ELR (cell line): ENCODE measurements at regions not wholly inside any gene's neighbourhood (a gene's known extent, or its start where the extent isn't known, plus 50 kb on each side); places are given as distances from the start of the nearest gene placed in this dataset.
"Not testable (repeated sequence)": the region's sequence is repeated elsewhere in the genome, so short reads cannot be mapped to it uniquely, and the experiment has no call there.

ENCODE experiments used
- DNase-seq: peaks from one replicate; pipeline ENCODE4 v3.0.0-alpha.2; 2015; ENCODE audit warnings: low read depth

DNA sequence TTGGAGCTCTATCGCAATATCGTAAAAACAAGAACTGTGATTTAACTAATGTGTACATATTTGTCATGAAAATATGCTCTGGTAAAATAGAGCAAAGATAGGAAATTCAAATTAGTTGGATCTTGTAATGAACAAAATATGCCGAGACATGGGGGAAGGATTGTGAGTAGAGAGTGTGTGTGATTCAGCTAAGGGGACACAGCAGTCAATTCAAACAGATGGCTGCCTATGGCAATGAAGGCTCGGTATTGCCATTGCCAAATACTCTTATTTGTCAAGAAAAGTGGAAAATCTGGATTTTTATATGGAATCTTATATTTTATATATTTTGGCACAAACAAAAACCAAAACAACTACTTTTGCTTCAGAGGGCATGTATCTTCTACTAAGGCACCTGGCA lies 227.3 kb upstream of the BCHE start:
- DNase-seq, result no peak

- DNase-seq, result no peak
These were observed 223.7 kb upstream of the BCHE start for GRCh38 chr3:166060789-166061479.

DNA sequence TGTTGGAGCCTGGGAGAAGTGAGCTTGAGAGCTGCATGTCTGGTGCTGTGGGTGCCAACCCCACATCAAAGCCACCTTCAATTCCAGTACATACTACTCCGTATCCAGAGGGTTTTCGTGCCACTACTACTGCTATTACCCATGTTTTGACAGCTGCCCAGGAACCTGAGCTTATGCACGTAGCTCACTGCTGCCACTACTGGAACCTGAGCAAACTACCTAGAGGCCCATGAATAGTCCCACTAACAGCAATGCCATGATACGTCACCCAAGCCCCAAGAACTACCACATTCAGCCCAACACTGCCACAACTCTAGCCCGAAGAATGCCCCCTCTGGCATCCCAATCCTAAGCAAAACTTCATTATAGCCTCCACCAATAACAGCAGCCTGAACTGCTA lies 215.2 kb upstream of the BCHE start:
- peak; percentile 16 for DNase-seq

DNA sequence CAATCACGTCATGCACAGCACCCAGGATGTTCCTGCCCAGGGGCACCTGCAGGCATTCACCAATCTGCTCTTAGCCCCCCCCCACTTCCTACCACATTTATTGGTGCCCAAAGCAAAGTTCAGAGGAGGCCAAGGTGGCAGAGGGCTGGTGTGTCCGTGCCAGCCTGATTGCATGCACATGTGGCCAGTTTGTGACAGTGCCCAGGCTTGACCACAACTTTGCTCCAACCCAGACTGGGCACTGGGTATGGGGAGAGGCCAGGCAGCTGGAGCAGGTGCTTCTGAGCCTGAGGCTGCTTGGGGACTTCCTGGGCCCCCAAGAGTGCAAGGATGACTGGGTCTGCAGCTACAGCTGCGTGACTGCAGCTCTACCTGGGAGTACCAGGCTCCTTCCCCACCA lies 192.3 kb upstream of the BCHE start:
- no peak for DNase-seq

- peak; percentile 65 for DNase-seq
These were observed 176.0 kb upstream of the BCHE start for GRCh38 chr3:166013073-166013679.

DNA sequence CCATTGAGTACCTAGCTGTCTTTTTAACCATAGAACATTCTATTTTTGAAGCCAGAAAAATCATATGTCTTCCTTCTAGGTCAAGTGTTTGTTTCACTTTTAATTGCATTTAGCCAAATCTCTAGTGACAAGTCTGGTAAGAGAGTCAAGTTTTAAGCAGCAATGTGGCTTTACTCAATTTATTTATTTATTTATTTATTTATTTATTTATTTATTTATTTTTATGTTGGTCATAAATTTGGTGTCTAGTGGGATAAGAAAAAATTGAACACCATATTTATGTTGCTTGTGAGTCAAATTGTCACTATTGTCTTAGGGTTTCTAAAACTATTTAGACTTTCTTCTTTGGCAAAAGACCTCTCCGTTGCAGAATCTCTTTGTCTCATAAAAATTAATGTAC lies 174.5 kb upstream of the BCHE start:
- DNase-seq, result no peak

DNA sequence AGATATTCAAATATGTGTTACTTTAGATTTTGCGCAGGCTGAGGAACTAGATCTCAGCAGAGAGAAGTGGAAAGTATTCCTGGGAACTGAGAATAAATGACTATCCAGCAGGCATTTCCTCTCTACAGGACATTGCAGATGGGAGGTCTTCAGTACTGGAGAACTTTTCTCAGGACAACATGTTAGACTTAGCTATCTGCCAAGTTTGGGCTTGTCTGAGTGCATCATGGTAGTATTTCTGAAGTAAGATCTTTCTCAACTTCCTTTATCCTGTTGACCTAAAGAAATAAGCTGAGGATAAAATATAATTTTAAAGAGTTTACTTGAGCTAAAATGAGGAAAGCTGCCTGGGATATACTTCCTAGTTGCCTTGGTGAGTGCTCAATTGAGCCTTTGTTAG lies 167.9 kb upstream of the BCHE start:
- DNase-seq, result no peak

DNA sequence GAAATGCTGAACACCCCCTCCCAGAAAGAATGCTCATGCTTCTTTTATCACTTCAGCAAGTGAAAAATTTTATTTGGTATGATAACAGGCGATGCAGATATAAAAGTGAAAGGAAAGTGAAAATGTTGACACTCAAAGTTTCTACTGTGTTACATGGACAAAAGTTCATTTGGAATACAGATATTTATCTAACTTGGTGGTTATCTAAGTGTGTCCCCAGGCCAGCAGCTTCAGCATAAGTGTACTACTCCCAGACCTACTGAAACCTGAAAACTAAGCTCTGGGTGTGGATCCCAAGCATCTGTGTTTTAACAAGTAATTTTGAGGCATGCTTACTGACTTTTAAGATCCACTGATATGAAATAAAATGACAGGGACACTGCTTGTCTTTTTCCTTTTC lies 157.1 kb upstream of the BCHE start:
- no peak for DNase-seq

DNA sequence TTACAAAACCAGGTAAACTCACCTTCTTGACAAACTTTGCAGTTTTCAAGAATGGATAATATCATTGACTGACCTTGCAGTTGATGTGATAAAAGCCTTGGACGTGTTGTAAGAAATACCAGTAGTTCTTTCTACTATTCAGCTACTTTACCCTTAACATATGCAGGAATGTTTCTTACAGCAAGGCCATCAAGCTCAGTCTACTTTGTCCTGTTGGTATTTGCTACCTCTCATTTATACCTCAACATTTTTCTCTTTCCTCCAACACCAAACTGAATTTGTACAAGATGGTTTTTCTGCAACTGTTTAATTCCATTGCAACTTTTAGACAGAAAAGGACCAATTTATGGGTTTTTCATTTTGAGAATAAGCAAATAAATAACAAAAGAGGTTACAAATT lies 147.4 kb upstream of the BCHE start:
- DNase-seq, result no peak

DNA sequence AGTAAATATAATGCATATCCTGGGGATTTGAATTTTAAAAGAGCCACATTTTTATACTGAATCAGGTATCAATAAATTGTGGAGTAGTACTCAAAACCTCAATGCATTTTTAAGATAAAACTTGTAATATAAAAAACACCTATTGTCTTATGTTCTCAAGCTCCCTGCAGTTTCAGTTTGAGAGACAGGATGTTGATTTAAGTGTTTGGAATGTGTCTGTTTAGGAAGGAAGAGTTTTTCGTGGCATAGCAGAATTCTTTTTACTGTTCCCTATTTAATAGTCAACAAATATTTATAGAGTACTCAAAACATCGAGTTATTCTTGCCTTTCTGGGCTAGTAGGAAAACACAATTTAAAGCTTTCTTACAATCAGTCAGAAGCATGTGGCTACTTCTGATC lies 146.1 kb upstream of the BCHE start:
- peak; percentile 69 for DNase-seq

GRCh38 chr3:165981318-165981717 lies 144.1 kb upstream of the BCHE start:
- no peak for DNase-seq

DNA sequence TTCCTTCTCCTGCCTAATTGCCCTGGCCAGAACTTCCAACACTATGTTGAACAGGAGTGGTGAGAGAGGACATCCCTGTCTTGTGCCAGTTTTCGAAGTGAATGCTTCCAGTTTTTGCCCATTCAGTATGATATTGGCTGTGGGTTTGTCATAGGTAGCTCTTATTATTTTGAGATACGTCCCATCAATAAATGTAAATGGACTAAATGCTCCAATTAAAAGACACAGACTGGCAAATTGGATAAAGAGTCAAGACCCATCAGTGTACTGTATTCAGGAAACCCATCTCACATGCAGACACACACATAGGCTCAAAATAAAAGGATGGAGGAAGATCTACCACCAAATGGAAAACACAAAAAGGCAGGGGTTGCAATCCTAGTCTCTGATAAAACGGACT lies 123.6 kb upstream of the BCHE start:
- not testable (repeated sequence) for DNase-seq

- DNase-seq, result no peak
These were observed 116.9 kb upstream of the BCHE start for GRCh38 chr3:165954171-165954570.

DNA sequence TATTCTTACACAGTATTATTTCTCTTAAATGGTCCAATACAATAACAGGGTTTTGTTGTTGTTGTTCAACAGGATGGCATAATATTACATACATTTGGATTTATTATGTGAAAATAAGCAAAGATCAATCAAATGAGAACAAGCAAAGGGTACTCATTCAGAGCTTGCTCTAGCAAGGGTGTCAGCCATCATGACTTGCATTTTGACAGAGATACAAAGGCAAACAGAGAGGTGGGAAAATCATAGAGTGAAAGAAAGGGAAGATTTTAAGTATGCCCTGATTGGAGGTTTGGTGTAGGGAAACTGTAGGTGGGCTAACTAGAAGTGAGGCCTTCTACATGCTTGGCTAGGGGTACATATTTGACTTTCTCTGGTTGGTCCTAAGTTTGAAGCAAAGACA lies 109.1 kb upstream of the BCHE start:
- no peak for DNase-seq

- no peak for DNase-seq
These were observed 101.8 kb upstream of the BCHE start for GRCh38 chr3:165938986-165939540.

- DNase-seq, result not testable (repeated sequence)
These were observed 98.9 kb upstream of the BCHE start for GRCh38 chr3:165936081-165936480.

GRCh38 chr3:165924301-165924791 lies 87.1 kb upstream of the BCHE start:
- not testable (repeated sequence) for DNase-seq

DNA sequence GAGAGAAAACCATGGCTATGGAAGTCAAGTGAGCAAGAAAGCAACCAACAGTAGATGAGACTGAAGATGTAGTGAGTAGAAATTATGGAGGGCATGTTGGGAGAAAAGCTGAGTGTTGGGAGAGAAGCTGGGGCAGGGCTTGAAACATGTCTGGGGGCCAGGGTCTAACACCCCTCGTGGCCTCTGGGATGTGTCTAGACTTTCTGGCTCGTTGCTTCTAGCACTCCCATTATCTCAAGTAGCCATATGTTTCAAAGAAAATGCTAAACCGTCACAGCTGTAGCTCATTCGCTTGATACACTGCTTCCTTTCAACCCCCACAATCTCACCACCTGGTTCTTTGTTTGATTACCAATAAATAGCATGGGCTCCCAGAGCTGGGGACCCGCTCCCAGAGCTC lies 83.8 kb upstream of the BCHE start:
- no peak for DNase-seq

DNA sequence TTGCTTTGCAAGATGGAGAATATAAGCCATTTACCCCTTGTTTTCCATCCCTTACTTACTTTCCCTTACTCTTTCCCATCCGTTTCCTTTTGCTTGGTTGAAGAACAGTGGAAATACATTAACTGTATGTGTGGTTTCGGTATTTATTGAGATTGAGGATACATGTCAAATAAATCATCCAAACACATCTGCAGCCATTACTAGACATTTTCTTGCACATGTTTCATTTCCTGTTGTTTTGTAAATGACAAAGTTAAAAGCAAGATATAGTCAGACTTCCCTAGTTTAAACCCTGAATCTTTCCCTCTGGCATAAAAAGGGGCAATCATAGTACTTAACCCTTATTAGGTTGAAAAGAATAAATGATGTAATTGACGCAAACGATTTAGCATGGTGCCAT lies 82.1 kb upstream of the BCHE start:
- peak; percentile 11 for DNase-seq

DNA sequence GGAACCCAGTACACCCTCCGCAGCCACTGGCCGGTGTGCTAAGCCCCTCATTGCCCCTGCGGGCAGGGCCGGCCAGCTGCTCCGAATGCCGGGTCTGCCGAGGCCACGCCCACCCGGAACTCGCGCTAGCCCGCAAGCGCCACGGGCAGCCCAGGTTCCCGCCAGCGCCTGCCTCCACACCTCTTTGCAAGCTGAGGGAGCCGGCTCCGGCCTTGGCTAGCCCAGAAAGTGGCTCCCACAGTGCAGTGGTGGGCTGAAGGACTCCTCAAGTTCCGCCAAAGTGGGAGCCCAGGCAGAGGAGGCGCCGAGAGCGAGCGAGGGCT lies 81.4 kb upstream of the BCHE start:
- no peak for DNase-seq

DNA sequence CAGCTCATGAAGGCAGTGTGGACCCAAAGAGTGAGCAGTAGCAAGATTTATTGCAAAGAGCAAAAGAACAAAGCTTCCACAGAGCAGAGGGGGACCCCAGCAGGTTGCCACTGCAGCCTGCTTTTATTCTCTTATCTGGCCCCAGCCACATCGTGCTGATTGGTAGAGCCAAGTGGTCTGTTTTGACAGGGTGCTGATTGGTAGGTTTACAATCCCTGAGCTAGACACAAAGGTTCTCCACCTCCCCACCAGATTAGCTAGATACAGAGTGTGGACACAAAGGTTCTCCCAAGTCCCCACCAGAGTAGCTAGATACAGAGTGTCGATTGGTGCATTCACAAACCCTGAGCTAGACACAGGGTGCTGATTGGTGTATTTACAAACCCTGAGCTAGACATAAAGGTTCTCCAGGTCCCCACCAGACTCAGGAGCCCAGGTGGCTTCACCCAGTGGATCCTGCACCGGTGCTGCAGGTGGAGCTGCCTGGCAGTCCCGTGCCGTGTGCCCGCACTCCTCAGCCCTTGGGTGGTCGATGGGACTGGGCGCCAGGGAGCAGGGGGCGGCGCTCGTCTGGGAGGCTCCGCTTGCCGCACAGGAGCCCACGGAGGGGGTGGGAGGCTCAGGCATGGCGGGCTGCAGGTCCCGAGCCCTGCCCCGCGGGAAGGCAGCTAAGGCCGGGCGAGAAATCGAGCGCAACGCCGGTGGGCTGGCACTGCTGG lies 80.9 kb upstream of the BCHE start:
- not testable (repeated sequence) for DNase-seq

DNA sequence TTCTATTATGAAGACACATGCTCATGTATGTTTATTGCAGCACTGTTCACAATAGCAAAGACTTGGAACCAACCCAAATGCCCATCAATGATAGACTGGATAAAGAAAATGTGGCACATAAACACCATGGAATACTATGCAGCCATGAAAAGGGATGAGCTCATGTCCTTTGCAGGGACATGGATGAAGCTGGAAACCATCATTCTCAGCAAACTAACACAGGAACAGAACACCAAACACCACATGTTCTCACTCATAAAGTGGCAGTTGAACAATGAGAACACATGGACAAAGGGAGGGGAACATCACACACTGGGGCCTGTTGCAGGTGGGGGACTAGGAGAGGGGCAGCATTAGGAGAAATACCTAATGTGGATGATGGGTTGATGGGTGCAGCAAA lies 77.9 kb upstream of the BCHE start:
- DNase-seq, result not testable (repeated sequence)
